ENCODE measurements at regions not wholly inside any gene's neighbourhood (a gene's known extent, or its start where the extent isn't known, plus 50 kb on each side); places are given as distances from the start of the nearest gene placed in this dataset.

GRCh38 chr7:128151635-128152034 lies 89.4 kb upstream of the LEP start:
- Histone ChIP-seq H4K20me1 (ENCODE audit: insufficient read depth) (no peaks in the 10 kb centered on the region), H3K27me3 (ENCODE audit: insufficient read depth) (peaks cover 28% of the 10 kb centered on the region; the same call in 1 of the 2 replicates), H3F3A (replicated peaks; ENCODE audit: insufficient read depth) (no peaks in the 10 kb centered on the region), H3K36me3 (replicated peaks in 1 of 2; ENCODE audit: control insufficient read depth in 1 of 2, insufficient read depth in 2 of 2, low read length in 1 of 2) (no peaks in the 10 kb centered on the region), H3K4me3 (ENCODE audit: low read depth in 2 of 2, low read length in 1 of 2) (no peak overlapping the region), H3K79me2 (ENCODE audit: insufficient read depth) (no peaks in the 10 kb centered on the region), H3K4me2 (no peak overlapping the region), H3K9ac (no peak overlapping the region), H3K9me2 (no peaks in the 10 kb centered on the region), H2AFZ (ENCODE audit: low read depth) (no peak overlapping the region), H3K4me1 (ENCODE audit: control insufficient read depth in 1 of 2, insufficient read depth in 2 of 2, low read depth in 1 of 2, low read length in 1 of 2) (peaks cover 0 to 2% of the 10 kb centered on the region in 2 experiments; a peak in 1 of 4 replicates), H3K9me3 (no peaks in the 10 kb centered on the region), H3K27ac (ENCODE audit: low read depth in 2 of 2, low read length in 1 of 2) (no peak overlapping the region)
- ChIA-PET CTCF (interaction anchor here (0.9 to 5.3 kb wide), 3 partner anchors 14 to 47 kb away, joined by 3 to 24 read pairs (median 4); no protein-coding TSS in a partner anchor), POLR2A (no interaction called here)
- TF ChIP-seq EZH2phosphoT487 (IDR thresholded peaks at IDR 0.05; ENCODE audit: borderline replicate concordance, low read depth) (no peak), TCF12 (IDR thresholded peaks at IDR 0.05) (no peak), PBX3 (IDR thresholded peaks at IDR 0.05) (no peak), IRF3 (IDR thresholded peaks at IDR 0.05; ENCODE audit: low read depth, low read length) (no peak), MXI1 (IDR thresholded peaks at IDR 0.05; ENCODE audit: low read depth, low read length) (no peak), SMC3 (IDR thresholded peaks at IDR 0.05; ENCODE audit: low read depth, low read length) (no peak), GABPA (IDR thresholded peaks at IDR 0.05; ENCODE audit: low read depth) (no peak), RCOR1 (IDR thresholded peaks at IDR 0.05; ENCODE audit: low read length) (no peak), FOXJ3 (CRISPR knock-in tag; IDR thresholded peaks at IDR 0.05) (no peak), TEAD4 (IDR thresholded peaks at IDR 0.05; ENCODE audit: borderline replicate concordance, insufficient read depth) (no peak), RFX5 (IDR thresholded peaks at IDR 0.05; ENCODE audit: low read length) (no peak), FOXM1 (IDR thresholded peaks at IDR 0.05; ENCODE audit: low read depth) (no peak), ELF1 (IDR thresholded peaks at IDR 0.05) (no peak), REST (IDR thresholded peaks at IDR 0.05; ENCODE audit: low read depth, low read length) (no peak), RXRA (IDR thresholded peaks at IDR 0.05; ENCODE audit: borderline replicate concordance, low read depth) (no peak)
- no peak for DNase-seq
- 86% methylated on average over 9 of the region's 9 CpGs for WGBS (ENCODE audit: low lambda C conversion rate)
